SH-SY5Y (cell line): ENCODE measurements at regions not wholly inside any gene's neighbourhood (a gene's known extent, or its start where the extent isn't known, plus 50 kb on each side); places are given as distances from the start of the nearest gene placed in this dataset.

Experiments
- GATA2 ChIP-seq: IDR thresholded peaks from 2 replicates; pipeline ENCODE4 v1.6.1; 2011; ENCODE audit warnings: mild to moderate bottlenecking, low read depth, low read length
- GATA3 ChIP-seq: IDR thresholded peaks from 2 replicates; pipeline ENCODE4 v1.6.1; 2011; ENCODE audit warnings: low read depth, mild to moderate bottlenecking, low read length, moderate library complexity

DNA sequence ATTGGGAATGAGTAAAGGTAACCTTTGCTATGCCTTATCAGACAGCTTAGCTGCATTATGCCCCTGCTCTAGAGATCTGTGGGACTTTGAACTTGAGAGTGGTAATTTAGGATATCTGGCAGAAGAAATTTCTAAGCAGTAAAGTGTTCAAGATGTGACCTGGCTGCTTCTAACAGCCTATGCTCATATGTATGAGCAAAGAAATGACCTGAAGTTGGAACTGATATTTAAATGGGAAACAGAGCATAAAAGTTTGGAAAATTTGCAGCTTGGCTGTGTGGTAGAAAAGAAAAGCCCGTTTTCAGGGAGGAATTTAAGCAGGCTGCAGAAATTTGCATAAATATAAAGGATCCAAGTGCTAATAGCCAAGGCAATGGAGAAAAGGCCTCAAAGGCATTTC is 90.4 kb downstream of the HHIPL2 start:
- TF ChIP-seq GATA2 (no peak), GATA3 (no peak)
